ENCODE measurements at regions not wholly inside any gene's neighbourhood (a gene's known extent, or its start where the extent isn't known, plus 50 kb on each side); places are given as distances from the start of the nearest gene placed in this dataset.

GRCh38 chr13:74731731-74732130 lies 597.5 kb upstream of the KLF12 start:
- no peaks in the 10 kb centered on the region for H3F3A ChIP-seq (replicated peaks; ENCODE audit: insufficient read depth)
- H4K20me1 ChIP-seq (ENCODE audit: insufficient read depth) = no peaks in the 10 kb centered on the region
- H3K4me1 ChIP-seq (ENCODE audit: control insufficient read depth in 1 of 2, insufficient read depth in 2 of 2, low read depth in 1 of 2, low read length in 1 of 2) = no peaks in the 10 kb centered on the region
- H3K4me2 ChIP-seq = no peak overlapping the region
- WGBS (ENCODE audit: low lambda C conversion rate) = 75% methylated on average over 5 of the region's 5 CpGs
- no peak for DNase-seq
- H3K36me3 ChIP-seq (replicated peaks in 1 of 2; ENCODE audit: control insufficient read depth in 1 of 2, insufficient read depth in 2 of 2, low read length in 1 of 2) = no peaks in the 10 kb centered on the region
- no peaks in the 10 kb centered on the region for H3K27me3 ChIP-seq (ENCODE audit: insufficient read depth)
- H3K9ac ChIP-seq = no peak overlapping the region
- POLR2A ChIA-PET = no interaction called here
- no peak overlapping the region for H3K27ac ChIP-seq (ENCODE audit: low read depth in 2 of 2, low read length in 1 of 2)
- CTCF ChIA-PET = interaction anchor here (1.1 to 1.5 kb wide), 2 partner anchors 9 to 11 kb away, joined by 3 read pairs; no protein-coding TSS in a partner anchor
- no peak overlapping the region for H2AFZ ChIP-seq (ENCODE audit: low read depth)
- H3K79me2 ChIP-seq (ENCODE audit: insufficient read depth) = no peaks in the 10 kb centered on the region
- no peak overlapping the region for H3K4me3 ChIP-seq (ENCODE audit: low read depth in 2 of 2, low read length in 1 of 2)
- no peaks in the 10 kb centered on the region for H3K9me3 ChIP-seq
- H3K9me2 ChIP-seq = no peaks in the 10 kb centered on the region
- no peak for TF ChIP-seq TEAD4 (IDR thresholded peaks at IDR 0.05; ENCODE audit: borderline replicate concordance, insufficient read depth)
- no peak for TF ChIP-seq JUND (IDR thresholded peaks at IDR 0.05)
- no peak for TF ChIP-seq NRF1 (IDR thresholded peaks at IDR 0.05; ENCODE audit: low read depth, low read length)
- no peak for TF ChIP-seq POLR2AphosphoS5 (IDR thresholded peaks at IDR 0.05; ENCODE audit: low read depth, low read length)
- TF ChIP-seq CHD2 (IDR thresholded peaks at IDR 0.05; ENCODE audit: low read length, partially characterized antibody) = no peak
- TF ChIP-seq GABPA (IDR thresholded peaks at IDR 0.05; ENCODE audit: low read depth) = no peak
- no peak for TF ChIP-seq MXI1 (IDR thresholded peaks at IDR 0.05; ENCODE audit: low read depth, low read length)

GRCh38 chr13:74730556-74731331 lies 596.5 kb upstream of the KLF12 start:
- H3K9ac ChIP-seq = no peak overlapping the region
- no peak for DNase-seq
- no peaks in the 10 kb centered on the region for H3K27me3 ChIP-seq (ENCODE audit: insufficient read depth)
- H3K27ac ChIP-seq (ENCODE audit: low read depth in 2 of 2, low read length in 1 of 2) = no peak overlapping the region
- no peaks in the 10 kb centered on the region for H3K9me2 ChIP-seq
- H3K79me2 ChIP-seq (ENCODE audit: insufficient read depth) = no peaks in the 10 kb centered on the region
- CTCF ChIA-PET = interaction anchor here (1.1 kb wide), 1 partner anchor 8 kb away, joined by 3 read pairs; no protein-coding TSS in a partner anchor
- TF ChIP-seq GATA2 (CRISPR knock-in tag; IDR thresholded peaks at IDR 0.05) (no peak), USF2 (IDR thresholded peaks at IDR 0.05; ENCODE audit: borderline replicate concordance, low read depth, low read length) (no peak), RFX5 (IDR thresholded peaks at IDR 0.05; ENCODE audit: low read length) (no peak), PBX3 (IDR thresholded peaks at IDR 0.05) (no peak), NFIC (IDR thresholded peaks at IDR 0.05; ENCODE audit: borderline replicate concordance) (no peak), GABPA (IDR thresholded peaks at IDR 0.05; ENCODE audit: low read depth) (no peak), TAF1 (IDR thresholded peaks at IDR 0.05; ENCODE audit: borderline replicate concordance, low read depth, low read length) (no peak), EZH2phosphoT487 (IDR thresholded peaks at IDR 0.05; ENCODE audit: borderline replicate concordance, low read depth) (no peak), MAX (IDR thresholded peaks at IDR 0.05; ENCODE audit: low read depth) (no peak), ZBTB33 (IDR thresholded peaks at IDR 0.05; ENCODE audit: borderline replicate concordance, low read depth) (no peak), RAD21 (IDR thresholded peaks at IDR 0.05; ENCODE audit: low read length) (no peak), CHD2 (IDR thresholded peaks at IDR 0.05; ENCODE audit: low read length, partially characterized antibody) (no peak), SMC3 (IDR thresholded peaks at IDR 0.05; ENCODE audit: low read depth, low read length) (no peak), FOXM1 (IDR thresholded peaks at IDR 0.05; ENCODE audit: low read depth) (no peak), MXI1 (IDR thresholded peaks at IDR 0.05; ENCODE audit: low read depth, low read length) (no peak)
- 77% methylated on average over 9 of the region's 9 CpGs for WGBS (ENCODE audit: low lambda C conversion rate)
- H3K4me3 ChIP-seq (ENCODE audit: low read depth in 2 of 2, low read length in 1 of 2) = no peak overlapping the region
- H2AFZ ChIP-seq (ENCODE audit: low read depth) = no peak overlapping the region
- POLR2A ChIA-PET = no interaction called here
- H3K36me3 ChIP-seq (replicated peaks in 1 of 2; ENCODE audit: control insufficient read depth in 1 of 2, insufficient read depth in 2 of 2, low read length in 1 of 2) = no peaks in the 10 kb centered on the region
- no peaks in the 10 kb centered on the region for H3F3A ChIP-seq (replicated peaks; ENCODE audit: insufficient read depth)
- H4K20me1 ChIP-seq (ENCODE audit: insufficient read depth) = no peaks in the 10 kb centered on the region
- no peak overlapping the region for H3K4me2 ChIP-seq
- H3K4me1 ChIP-seq (ENCODE audit: control insufficient read depth in 1 of 2, insufficient read depth in 2 of 2, low read depth in 1 of 2, low read length in 1 of 2) = no peaks in the 10 kb centered on the region
- no peaks in the 10 kb centered on the region for H3K9me3 ChIP-seq
